ENCODE measurements at regions not wholly inside any gene's neighbourhood (a gene's known extent, or its start where the extent isn't known, plus 50 kb on each side); places are given as distances from the start of the nearest gene placed in this dataset.
"Not testable (repeated sequence)": the region's sequence is repeated elsewhere in the genome, so short reads cannot be mapped to it uniquely, and the experiment has no call there.

GRCh38 chr20:30393523-30393922 is 863.9 kb upstream of the DEFB115 start:
- WGBS, 2 donors, result 90 to 94% methylated on average over 1 of the region's 1 CpG
- H3K9me3 ChIP-seq (ENCODE audit: control insufficient read depth, low read length); H3K27me3 ChIP-seq (ENCODE audit: control insufficient read depth in 1 of 2, insufficient read depth in 2 of 2, low read length in 1 of 2); intact Hi-C loops (cut with DNase I); H3K4me1 ChIP-seq (ENCODE audit: control insufficient read depth in 1 of 2, insufficient read depth in 2 of 2, low read length in 2 of 2); H3K36me3 ChIP-seq (ENCODE audit: control insufficient read depth in 1 of 2, insufficient read depth in 2 of 2, low read length in 1 of 2); DNase-seq; ATAC-seq (ENCODE audit: low FRiP score); H3K4me3 ChIP-seq (ENCODE audit: low read length in 2 of 2); H3K27ac ChIP-seq (ENCODE audit: low read depth in 1 of 2, low read length in 2 of 2): not testable (repeated sequence)

GRCh38 chr20:30397111-30397510 is 860.4 kb upstream of the DEFB115 start:
- H3K27me3 ChIP-seq (ENCODE audit: control insufficient read depth in 1 of 2, insufficient read depth in 2 of 2, low read length in 1 of 2); ATAC-seq (ENCODE audit: low FRiP score); DNase-seq; H3K27ac ChIP-seq (ENCODE audit: low read depth in 1 of 2, low read length in 2 of 2); H3K36me3 ChIP-seq (ENCODE audit: control insufficient read depth in 1 of 2, insufficient read depth in 2 of 2, low read length in 1 of 2); H3K4me1 ChIP-seq (ENCODE audit: control insufficient read depth in 1 of 2, insufficient read depth in 2 of 2, low read length in 2 of 2); H3K9me3 ChIP-seq (ENCODE audit: control insufficient read depth, low read length); intact Hi-C loops (cut with DNase I); H3K4me3 ChIP-seq (ENCODE audit: low read length in 2 of 2): not testable (repeated sequence)
- WGBS, 2 donors, result 94 to 95% methylated on average over 2 of the region's 2 CpGs

GRCh38 chr20:30405061-30405460 is 852.4 kb upstream of the DEFB115 start:
- H3K36me3 ChIP-seq (ENCODE audit: control insufficient read depth in 1 of 2, insufficient read depth in 2 of 2, low read length in 1 of 2); intact Hi-C loops (cut with DNase I); H3K27ac ChIP-seq (ENCODE audit: low read depth in 1 of 2, low read length in 2 of 2); H3K4me1 ChIP-seq (ENCODE audit: control insufficient read depth in 1 of 2, insufficient read depth in 2 of 2, low read length in 2 of 2); H3K27me3 ChIP-seq (ENCODE audit: control insufficient read depth in 1 of 2, insufficient read depth in 2 of 2, low read length in 1 of 2); ATAC-seq (ENCODE audit: low FRiP score); H3K4me3 ChIP-seq (ENCODE audit: low read length in 2 of 2); H3K9me3 ChIP-seq (ENCODE audit: control insufficient read depth, low read length): not testable (repeated sequence)
- DNase-seq, result peak in 1 of 2 donors; percentile 43
- WGBS, 2 donors, result 91 to 94% methylated on average over 7 to 18 of the region's 18 CpGs

GRCh38 chr20:30405585-30405984 is 851.9 kb upstream of the DEFB115 start:
- intact Hi-C loops (cut with DNase I); H3K4me3 ChIP-seq (ENCODE audit: low read length in 2 of 2); DNase-seq; H3K4me1 ChIP-seq (ENCODE audit: control insufficient read depth in 1 of 2, insufficient read depth in 2 of 2, low read length in 2 of 2); ATAC-seq (ENCODE audit: low FRiP score); H3K27ac ChIP-seq (ENCODE audit: low read depth in 1 of 2, low read length in 2 of 2); H3K36me3 ChIP-seq (ENCODE audit: control insufficient read depth in 1 of 2, insufficient read depth in 2 of 2, low read length in 1 of 2); H3K27me3 ChIP-seq (ENCODE audit: control insufficient read depth in 1 of 2, insufficient read depth in 2 of 2, low read length in 1 of 2); H3K9me3 ChIP-seq (ENCODE audit: control insufficient read depth, low read length): not testable (repeated sequence)
- WGBS, 2 donors, result 95 to 97% methylated on average over 13 to 27 of the region's 27 CpGs

- H3K27ac ChIP-seq (ENCODE audit: low read depth in 1 of 2, low read length in 2 of 2); intact Hi-C loops (cut with DNase I); H3K4me1 ChIP-seq (ENCODE audit: control insufficient read depth in 1 of 2, insufficient read depth in 2 of 2, low read length in 2 of 2); H3K27me3 ChIP-seq (ENCODE audit: control insufficient read depth in 1 of 2, insufficient read depth in 2 of 2, low read length in 1 of 2); ATAC-seq (ENCODE audit: low FRiP score); H3K36me3 ChIP-seq (ENCODE audit: control insufficient read depth in 1 of 2, insufficient read depth in 2 of 2, low read length in 1 of 2); H3K4me3 ChIP-seq (ENCODE audit: low read length in 2 of 2); DNase-seq; H3K9me3 ChIP-seq (ENCODE audit: control insufficient read depth, low read length): not testable (repeated sequence)
- WGBS, 2 donors, result 0 to 6% methylated on average over 1 of the region's 1 CpG
Measured at GRCh38 chr20:30406370-30406769, 851.1 kb upstream of the DEFB115 start.

- DNase-seq, result no peak
- WGBS, 2 donors, result 38 to 89% methylated on average over 2 of the region's 2 CpGs
- intact Hi-C loops (cut with DNase I), result no loop called here
Measured at GRCh38 chr20:30412972-30413371, 844.5 kb upstream of the DEFB115 start.

GRCh38 chr20:30417387-30417786 is 840.1 kb upstream of the DEFB115 start:
- intact Hi-C loops (cut with DNase I); H3K4me3 ChIP-seq (ENCODE audit: low read length in 2 of 2); DNase-seq; H3K27ac ChIP-seq (ENCODE audit: low read depth in 1 of 2, low read length in 2 of 2); H3K4me1 ChIP-seq (ENCODE audit: control insufficient read depth in 1 of 2, insufficient read depth in 2 of 2, low read length in 2 of 2); H3K27me3 ChIP-seq (ENCODE audit: control insufficient read depth in 1 of 2, insufficient read depth in 2 of 2, low read length in 1 of 2); H3K36me3 ChIP-seq (ENCODE audit: control insufficient read depth in 1 of 2, insufficient read depth in 2 of 2, low read length in 1 of 2); ATAC-seq (ENCODE audit: low FRiP score); H3K9me3 ChIP-seq (ENCODE audit: control insufficient read depth, low read length): not testable (repeated sequence)
- WGBS, 2 donors, result 72 to 83% methylated on average over 4 of the region's 4 CpGs

More at GRCh38 chr20:30412972-30413371, 844.5 kb upstream of the DEFB115 start:
- peaks cover 5% of the 10 kb centered on the region for H3K9me3 ChIP-seq (ENCODE audit: control insufficient read depth, low read length)
- H3K4me3 ChIP-seq (ENCODE audit: low read length in 2 of 2), result no peak overlapping the region
- no peaks in the 10 kb centered on the region for H3K27me3 ChIP-seq (ENCODE audit: control insufficient read depth in 1 of 2, insufficient read depth in 2 of 2, low read length in 1 of 2)
- ATAC-seq (ENCODE audit: low FRiP score), result no peak
- H3K4me1 ChIP-seq (ENCODE audit: control insufficient read depth in 1 of 2, insufficient read depth in 2 of 2, low read length in 2 of 2), result no peaks in the 10 kb centered on the region
- no peaks in the 10 kb centered on the region for H3K36me3 ChIP-seq (ENCODE audit: control insufficient read depth in 1 of 2, insufficient read depth in 2 of 2, low read length in 1 of 2)
- no peak overlapping the region for H3K27ac ChIP-seq (ENCODE audit: low read depth in 1 of 2, low read length in 2 of 2)

- H3K27me3 ChIP-seq (ENCODE audit: control insufficient read depth in 1 of 2, insufficient read depth in 2 of 2, low read length in 1 of 2); H3K36me3 ChIP-seq (ENCODE audit: control insufficient read depth in 1 of 2, insufficient read depth in 2 of 2, low read length in 1 of 2); H3K4me3 ChIP-seq (ENCODE audit: low read length in 2 of 2); H3K4me1 ChIP-seq (ENCODE audit: control insufficient read depth in 1 of 2, insufficient read depth in 2 of 2, low read length in 2 of 2); intact Hi-C loops (cut with DNase I); H3K27ac ChIP-seq (ENCODE audit: low read depth in 1 of 2, low read length in 2 of 2); ATAC-seq (ENCODE audit: low FRiP score); DNase-seq; H3K9me3 ChIP-seq (ENCODE audit: control insufficient read depth, low read length): not testable (repeated sequence)
- 90% methylated on average over 4 of the region's 4 CpGs for WGBS, 2 donors
Measured at GRCh38 chr20:30418378-30418777, 839.1 kb upstream of the DEFB115 start.

GRCh38 chr20:30419466-30419865 is 838.0 kb upstream of the DEFB115 start:
- 49 to 59% methylated on average over 2 of the region's 2 CpGs for WGBS, 2 donors
- no peaks in the 10 kb centered on the region for H3K4me1 ChIP-seq (ENCODE audit: control insufficient read depth in 1 of 2, insufficient read depth in 2 of 2, low read length in 2 of 2)
- intact Hi-C loops (cut with DNase I), result no loop called here
- H3K27me3 ChIP-seq (ENCODE audit: control insufficient read depth in 1 of 2, insufficient read depth in 2 of 2, low read length in 1 of 2), result no peaks in the 10 kb centered on the region
- peaks cover 3% of the 10 kb centered on the region for H3K9me3 ChIP-seq (ENCODE audit: control insufficient read depth, low read length)
- no peaks in the 10 kb centered on the region for H3K36me3 ChIP-seq (ENCODE audit: control insufficient read depth in 1 of 2, insufficient read depth in 2 of 2, low read length in 1 of 2)
- DNase-seq (no peak), ATAC-seq (ENCODE audit: low FRiP score) (no peak)
- H3K4me3 ChIP-seq (ENCODE audit: low read length in 2 of 2), result no peak overlapping the region
- no peak overlapping the region for H3K27ac ChIP-seq (ENCODE audit: low read depth in 1 of 2, low read length in 2 of 2)

All from aorta (tissue), 5 donors.